Breast epithelium (tissue), 3 donors: ENCODE measurements at regions not wholly inside any gene's neighbourhood (a gene's known extent, or its start where the extent isn't known, plus 50 kb on each side); places are given as distances from the start of the nearest gene placed in this dataset.

Experiments
- POLR2AphosphoS5 ChIP-seq, 3 donors: sonication (generic); formaldehyde crosslinking; IDR thresholded peaks; one replicate each; pipeline ENCODE4 v1.6.1; 2017; ENCODE audit warnings: antibody characterized with exemption in 3 of 3
- TF ChIP-seq, protein P1 (sequence below), 3 donors: fragments of 450-650 bp; IDR thresholded peaks; one replicate each; pipeline ENCODE4 v1.5.1; 2016 to 2017; ENCODE audit warnings: antibody characterized with exemption in 3 of 3, mild to moderate bottlenecking in 3 of 3, moderate library complexity in 3 of 3

DNA sequence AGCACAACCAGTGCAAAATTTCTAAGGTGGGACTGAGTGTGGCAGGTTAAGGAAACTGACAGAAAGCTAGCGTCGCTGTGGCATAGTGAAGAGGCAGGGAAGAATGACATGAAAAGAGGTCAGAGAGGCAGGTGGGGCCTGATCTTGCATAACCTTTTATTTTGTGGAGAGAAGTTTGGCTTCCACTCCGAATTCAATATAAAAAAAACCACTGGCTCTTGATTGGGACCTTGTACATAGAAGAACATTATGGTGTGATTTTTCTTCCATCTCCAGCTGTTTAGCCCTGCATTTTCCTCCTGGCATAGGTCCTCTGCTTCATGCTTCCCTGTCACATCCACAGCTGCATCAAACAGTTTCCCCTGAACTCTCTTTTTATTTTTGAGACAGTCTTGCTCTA lies 170.5 kb upstream of the MEOX2 start:
- TF ChIP-seq, protein P1, sequence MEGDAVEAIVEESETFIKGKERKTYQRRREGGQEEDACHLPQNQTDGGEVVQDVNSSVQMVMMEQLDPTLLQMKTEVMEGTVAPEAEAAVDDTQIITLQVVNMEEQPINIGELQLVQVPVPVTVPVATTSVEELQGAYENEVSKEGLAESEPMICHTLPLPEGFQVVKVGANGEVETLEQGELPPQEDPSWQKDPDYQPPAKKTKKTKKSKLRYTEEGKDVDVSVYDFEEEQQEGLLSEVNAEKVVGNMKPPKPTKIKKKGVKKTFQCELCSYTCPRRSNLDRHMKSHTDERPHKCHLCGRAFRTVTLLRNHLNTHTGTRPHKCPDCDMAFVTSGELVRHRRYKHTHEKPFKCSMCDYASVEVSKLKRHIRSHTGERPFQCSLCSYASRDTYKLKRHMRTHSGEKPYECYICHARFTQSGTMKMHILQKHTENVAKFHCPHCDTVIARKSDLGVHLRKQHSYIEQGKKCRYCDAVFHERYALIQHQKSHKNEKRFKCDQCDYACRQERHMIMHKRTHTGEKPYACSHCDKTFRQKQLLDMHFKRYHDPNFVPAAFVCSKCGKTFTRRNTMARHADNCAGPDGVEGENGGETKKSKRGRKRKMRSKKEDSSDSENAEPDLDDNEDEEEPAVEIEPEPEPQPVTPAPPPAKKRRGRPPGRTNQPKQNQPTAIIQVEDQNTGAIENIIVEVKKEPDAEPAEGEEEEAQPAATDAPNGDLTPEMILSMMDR (IDR thresholded peaks at IDR 0.05) = no peak
- no peak for TF ChIP-seq POLR2AphosphoS5 (IDR thresholded peaks at IDR 0.05)
